GM21381 (cell line): ENCODE measurements at regions not wholly inside any gene's neighbourhood (a gene's known extent, or its start where the extent isn't known, plus 50 kb on each side); places are given as distances from the start of the nearest gene placed in this dataset.

ENCODE experiments used
- ATAC-seq: cut with Tn5 transposase; IDR thresholded peaks from one replicate; pipeline ENCODE4 v1.9.1; 2021; ENCODE audit warnings: mild to moderate bottlenecking, moderate library complexity; ENCODE audit not compliant: unreplicated experiment

DNA sequence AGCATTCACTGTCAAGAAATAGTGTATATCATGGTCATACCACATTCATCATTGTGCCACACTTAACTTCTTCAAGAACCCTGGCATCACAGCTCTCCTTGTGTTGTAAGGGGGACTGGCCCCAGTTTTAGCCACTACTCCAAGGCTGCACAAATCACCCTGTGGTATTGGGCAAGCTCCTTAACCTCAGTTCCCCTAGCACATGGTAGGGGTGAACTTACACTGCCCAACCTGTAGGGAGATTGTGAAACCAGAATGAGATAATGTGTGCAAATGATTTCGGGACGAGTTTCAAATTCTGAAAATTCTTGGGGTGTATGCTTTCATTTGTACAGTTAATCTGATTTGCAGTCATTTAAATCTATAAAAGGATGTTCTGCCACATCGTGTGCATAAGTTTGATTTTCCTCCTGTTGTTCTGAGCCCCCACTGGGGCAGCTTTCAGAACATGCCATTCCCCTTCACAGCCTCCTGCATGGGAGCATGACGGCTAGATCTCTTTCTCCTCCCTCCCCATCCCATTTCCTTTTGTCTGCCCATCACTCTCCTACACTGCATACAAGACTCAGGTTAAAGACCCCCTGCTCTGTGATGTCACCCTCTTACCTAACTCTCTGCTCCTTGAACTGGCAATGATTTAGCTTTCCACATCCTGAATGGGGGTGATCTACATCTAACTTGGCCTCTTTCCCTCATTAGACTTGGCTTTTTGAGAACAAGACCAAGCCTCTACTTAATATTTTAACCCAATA, 290.3 kb downstream of the CHRM3 start:
- no peak for ATAC-seq

DNA sequence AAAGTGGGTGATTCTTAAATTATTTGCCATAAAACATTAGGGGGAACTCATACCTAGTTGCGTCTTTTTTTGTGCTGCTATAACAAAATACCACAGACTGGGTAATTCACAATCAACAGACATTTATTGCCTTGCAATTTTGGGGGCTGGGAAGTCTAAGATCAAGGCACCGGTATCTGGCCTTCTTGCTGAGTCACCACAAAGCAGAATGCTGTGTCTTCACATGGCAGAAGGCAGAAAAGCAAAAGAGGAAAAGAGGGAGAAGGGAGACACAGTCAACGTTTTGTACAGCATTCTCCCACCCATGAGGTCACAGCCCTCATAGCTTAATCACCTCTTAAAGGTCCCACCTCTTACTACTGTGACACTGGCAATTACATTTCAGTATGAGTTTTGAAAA, 291.0 kb downstream of the CHRM3 start:
- ATAC-seq = no peak

GRCh38 chr1:239678181-239678580, 291.8 kb downstream of the CHRM3 start:
- ATAC-seq = no peak

GRCh38 chr1:239682046-239682445, 295.7 kb downstream of the CHRM3 start:
- ATAC-seq = no peak

- no peak for ATAC-seq
These were observed 296.6 kb downstream of the CHRM3 start for GRCh38 chr1:239682960-239683359.

DNA sequence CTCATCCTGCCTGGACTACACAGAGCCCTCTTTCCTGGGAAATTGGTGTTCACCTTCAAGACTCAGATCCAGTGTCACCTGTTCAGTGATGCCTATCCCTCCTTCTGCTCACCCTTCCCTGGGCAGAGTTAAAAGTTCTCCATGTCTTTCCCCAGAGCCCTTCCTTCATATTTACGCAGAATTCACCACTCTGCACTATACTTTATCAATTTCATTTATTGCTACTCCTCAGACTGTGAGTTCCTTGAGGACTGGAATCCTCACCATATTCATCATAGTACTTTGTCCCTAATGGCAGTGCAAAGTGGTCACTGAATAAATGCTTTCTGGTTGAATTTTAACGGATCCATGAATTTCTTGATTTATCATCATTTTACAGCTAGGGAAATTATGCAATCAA, 300.0 kb downstream of the CHRM3 start:
- ATAC-seq = no peak

GRCh38 chr1:239696317-239696716, 309.9 kb downstream of the CHRM3 start:
- no peak for ATAC-seq

DNA sequence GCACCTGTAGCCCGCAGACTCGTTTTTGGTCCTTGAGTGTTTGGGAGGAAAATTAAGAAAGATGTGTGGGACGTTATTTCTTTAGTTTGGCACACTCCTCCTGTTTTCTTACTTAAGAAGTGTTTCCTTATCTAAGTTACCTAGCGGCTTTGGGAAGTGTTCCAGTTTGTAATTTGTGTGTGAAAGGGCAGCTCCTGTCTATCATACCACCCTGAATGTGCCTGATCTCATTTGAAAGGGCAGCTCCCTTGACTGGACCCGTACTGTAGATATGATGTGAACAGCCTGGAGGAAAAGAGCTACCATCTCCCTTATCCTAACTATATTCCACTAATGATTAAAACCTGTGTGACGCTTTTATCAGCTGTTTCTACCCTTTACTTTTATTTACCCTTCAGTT, 314.3 kb downstream of the CHRM3 start:
- no peak for ATAC-seq

DNA sequence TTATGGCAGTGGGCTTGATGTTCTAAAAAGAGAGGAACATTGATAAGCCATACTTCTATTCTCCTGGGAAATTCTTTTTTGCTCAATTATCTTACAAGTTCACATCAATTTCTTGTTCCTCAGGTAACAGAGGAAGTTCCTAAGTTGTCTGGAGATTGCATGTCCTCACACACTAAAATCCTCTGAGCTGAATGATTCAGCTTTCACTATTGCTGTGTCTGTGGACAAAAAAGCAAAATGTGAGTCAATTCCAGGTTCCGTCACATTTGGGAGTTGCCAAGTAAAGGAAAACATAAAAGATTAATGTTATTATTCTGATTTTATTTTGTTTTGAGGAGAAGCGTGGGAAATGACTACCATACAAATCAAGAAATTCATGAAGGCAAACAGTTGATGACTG, 316.7 kb downstream of the CHRM3 start:
- no peak for ATAC-seq

GRCh38 chr1:239706245-239706892, 320.0 kb downstream of the CHRM3 start:
- no peak for ATAC-seq

- ATAC-seq = no peak
These were observed 321.2 kb downstream of the CHRM3 start for GRCh38 chr1:239707615-239708014.

GRCh38 chr1:239708622-239709021, 322.3 kb downstream of the CHRM3 start:
- ATAC-seq = no peak

- no peak for ATAC-seq
These were observed 325.4 kb downstream of the CHRM3 start for GRCh38 chr1:239711768-239712167.

DNA sequence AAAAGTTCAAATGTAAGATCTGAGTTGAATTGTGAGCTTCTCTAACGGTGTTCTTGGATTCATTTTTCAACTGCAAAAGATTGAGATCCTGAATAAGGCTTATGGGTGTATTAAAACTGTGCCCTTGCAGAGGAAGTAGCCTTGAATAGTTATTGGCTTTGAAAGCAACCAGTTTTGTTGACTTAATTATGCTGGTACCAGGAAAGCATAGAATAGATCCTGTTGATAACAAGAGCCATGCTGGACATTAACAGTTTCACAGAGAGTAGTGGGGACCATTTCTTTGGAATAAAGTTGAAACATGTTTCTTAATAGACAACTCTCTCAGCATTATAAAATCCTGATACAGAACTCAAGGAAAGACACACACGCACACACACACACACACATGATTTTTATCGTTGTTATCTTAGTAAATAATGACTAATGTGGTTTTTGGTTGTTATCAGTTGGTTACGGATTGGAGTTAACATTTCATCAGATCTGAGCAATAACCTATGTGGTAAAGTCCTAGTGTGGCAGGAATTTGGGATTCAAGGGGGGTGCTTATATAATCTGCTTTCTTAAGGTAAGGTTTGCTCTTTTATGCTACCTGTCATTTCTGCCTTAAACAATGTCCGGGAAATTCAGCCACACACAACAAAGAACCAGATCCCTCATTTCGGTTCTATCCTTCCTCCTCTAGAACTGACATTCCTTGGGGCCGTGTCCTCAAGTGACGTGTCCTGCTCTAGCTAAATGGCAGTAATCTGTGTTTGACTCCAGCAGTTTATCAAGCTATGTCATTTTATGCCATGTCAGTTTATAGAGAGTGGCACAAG, 330.9 kb downstream of the CHRM3 start:
- ATAC-seq = no peak

DNA sequence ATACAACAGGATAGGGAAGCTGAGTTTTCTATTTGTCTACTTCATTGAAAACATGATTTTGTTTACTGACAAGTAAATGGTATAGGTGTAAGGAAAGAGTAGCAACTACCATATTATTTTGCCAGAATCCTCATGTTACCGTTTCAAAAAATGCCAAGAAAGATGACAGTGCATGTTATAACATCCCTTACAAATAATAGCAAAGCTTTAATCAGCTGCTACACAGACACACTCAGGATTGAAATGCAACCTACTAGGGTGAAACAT, 331.5 kb downstream of the CHRM3 start:
- ATAC-seq = no peak

DNA sequence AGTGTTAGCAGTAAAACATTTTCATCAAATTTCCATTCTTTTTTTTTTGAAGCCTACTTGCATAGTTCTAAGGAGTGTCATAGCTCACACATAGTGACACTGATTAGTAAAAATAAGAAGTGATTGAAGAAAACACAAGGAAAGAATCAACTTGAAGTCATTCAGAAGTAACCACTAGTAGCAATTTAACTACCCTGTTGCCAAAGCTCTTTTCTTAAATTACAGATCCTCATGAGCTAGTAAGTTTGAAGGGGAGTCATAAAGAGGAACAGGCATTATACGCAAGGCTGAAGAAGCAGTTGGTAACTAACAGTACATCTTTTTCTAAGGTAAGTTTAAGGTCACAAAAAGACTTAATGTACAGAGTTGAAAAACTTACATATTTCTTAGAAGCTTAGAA, 332.2 kb downstream of the CHRM3 start:
- ATAC-seq = no peak

DNA sequence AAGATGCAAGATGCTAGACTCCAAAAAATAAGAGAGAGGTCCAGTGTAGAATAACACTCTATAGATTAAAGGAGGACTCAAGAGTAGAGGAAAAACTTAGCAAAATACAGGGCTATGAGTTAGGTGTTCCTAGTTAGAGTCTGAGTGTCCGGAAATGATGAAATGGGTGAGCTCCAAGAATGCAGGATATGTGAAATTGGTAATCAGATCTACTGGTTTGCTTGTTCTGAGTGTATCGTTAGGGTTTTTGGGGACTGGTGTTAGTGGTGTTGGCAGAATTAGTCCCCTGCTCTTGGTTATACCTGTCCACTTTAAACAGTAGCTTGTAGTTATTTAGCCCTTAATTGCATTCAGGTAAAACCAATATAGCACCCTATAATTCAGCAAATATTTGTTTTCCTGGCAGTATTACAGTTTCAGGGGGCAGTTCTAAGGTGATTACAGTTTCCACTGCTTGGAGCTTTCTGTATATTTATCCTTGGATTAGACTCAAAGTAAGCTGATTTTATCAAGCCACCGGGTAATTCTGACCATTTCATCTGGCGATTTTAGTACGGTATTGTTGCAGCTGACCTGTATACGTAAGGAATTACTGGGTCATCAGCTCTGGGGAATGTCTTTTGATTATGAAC, 332.7 kb downstream of the CHRM3 start:
- no peak for ATAC-seq

- ATAC-seq = no peak
These were observed 333.4 kb downstream of the CHRM3 start for GRCh38 chr1:239719642-239720258.

DNA sequence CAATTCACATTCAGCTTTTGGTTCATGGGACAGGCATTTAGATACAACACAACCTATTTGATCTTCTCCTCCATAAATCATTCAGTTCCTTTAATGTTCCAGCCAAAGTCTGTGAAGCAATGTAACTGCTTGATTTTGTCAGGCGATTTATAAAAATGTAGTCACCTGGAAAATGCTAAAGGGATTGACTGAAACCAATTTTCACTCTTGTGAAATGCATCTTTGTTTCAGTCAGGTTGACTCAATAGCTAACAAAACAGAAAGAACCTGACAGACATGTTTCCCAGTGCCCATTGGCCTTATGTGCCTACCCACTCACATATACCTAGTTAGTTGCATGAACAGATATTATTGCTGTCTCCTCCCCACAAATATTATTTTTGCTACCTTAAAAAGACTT, 335.7 kb downstream of the CHRM3 start:
- ATAC-seq = no peak

- no peak for ATAC-seq
These were observed 337.5 kb downstream of the CHRM3 start for GRCh38 chr1:239723776-239724367.

DNA sequence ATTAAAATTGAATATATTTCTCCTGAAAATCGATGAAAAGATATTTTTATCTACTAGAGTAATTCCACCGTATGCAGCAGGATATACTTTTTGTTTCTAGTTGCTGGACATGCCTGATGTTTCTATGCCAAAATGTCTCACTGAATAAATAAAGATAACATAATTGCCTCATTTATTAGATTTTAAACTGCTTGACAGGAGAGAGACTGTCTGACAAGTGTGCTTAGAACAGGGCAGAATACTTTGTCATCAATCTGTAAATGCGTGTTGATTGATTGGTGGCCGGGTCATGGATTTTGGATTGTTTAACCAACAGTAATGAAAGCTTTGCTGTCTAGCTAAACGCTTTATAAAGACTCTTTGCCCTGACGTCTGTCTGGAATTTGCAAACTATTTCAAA, 339.0 kb downstream of the CHRM3 start:
- ATAC-seq = no peak
